Large intestine (tissue), 3 donors: ENCODE measurements at regions not wholly inside any gene's neighbourhood (a gene's known extent, or its start where the extent isn't known, plus 50 kb on each side); places are given as distances from the start of the nearest gene placed in this dataset.

Source experiments
- DNase-seq, 2 donors: peaks; one replicate each; pipeline versions ENCODE4 v3.0.0 to v3.0.0-alpha.2; 2013
- H3K27ac ChIP-seq: one replicate; pipeline ENCODE4 v1.5.1; 2013; ENCODE audit warnings: low read length
- H3K27me3 ChIP-seq: 2 replicates; pipeline ENCODE4 v1.6.1; 2013; ENCODE audit warnings: low read length; ENCODE audit not compliant: control insufficient read depth, insufficient read depth
- H3K36me3 ChIP-seq: 2 replicates; pipeline ENCODE4 v1.6.1; 2013; ENCODE audit warnings: low read length; ENCODE audit not compliant: control insufficient read depth, insufficient read depth
- H3K4me1 ChIP-seq: one replicate; pipeline ENCODE4 v1.6.1; 2013; ENCODE audit warnings: low read length; ENCODE audit not compliant: control insufficient read depth, insufficient read depth
- H3K4me3 ChIP-seq: one replicate; pipeline ENCODE4 v1.5.1; 2013; ENCODE audit warnings: low read length
- H3K9me3 ChIP-seq: one replicate; pipeline ENCODE4 v1.6.1; 2013; ENCODE audit warnings: mild to moderate bottlenecking, low read depth, low read length, moderate library complexity; ENCODE audit not compliant: control insufficient read depth
- WGBS: methylation state at CpG from one replicate; pipeline ENCODE4 v1.1.5; 2013; ENCODE audit warnings: low lambda C conversion rate; ENCODE audit not compliant: insufficient coverage; 5-methylcytosine and 5-hydroxymethylcytosine counted together

DNA sequence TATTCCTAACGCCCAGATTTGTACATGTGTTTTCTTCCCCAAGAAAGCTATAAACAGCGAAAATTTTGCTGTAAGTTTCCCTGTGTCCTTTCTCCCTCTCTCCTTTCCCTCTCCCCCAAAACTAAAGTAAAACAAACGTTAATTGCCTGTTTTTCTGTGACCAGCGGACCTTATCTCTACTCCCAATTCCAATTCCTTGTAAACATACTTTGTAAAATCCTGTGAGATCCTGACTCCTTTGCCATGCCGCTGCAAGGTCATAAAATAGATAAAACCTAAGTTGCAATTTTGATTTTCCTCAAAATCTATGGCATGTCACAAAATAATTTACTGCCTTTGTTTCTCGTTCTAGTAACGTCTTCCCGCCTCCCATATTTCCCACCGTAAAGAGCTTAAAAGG is 217.6 kb downstream of the USP6NL start:
- Histone ChIP-seq H3K4me1 (no peaks in the 10 kb centered on the region), H3K27me3 (peaks cover 11% of the 10 kb centered on the region), H3K36me3 (no peaks in the 10 kb centered on the region), H3K4me3 (no peak overlapping the region), H3K27ac (no peak overlapping the region), H3K9me3 (no peaks in the 10 kb centered on the region)
- DNase-seq: no peak
- 24% methylated on average over 7 of the region's 9 CpGs for WGBS

GRCh38 chr10:11392776-11393175 is 218.7 kb downstream of the USP6NL start:
- Histone ChIP-seq H3K27me3 (peaks cover 11% of the 10 kb centered on the region), H3K36me3 (no peaks in the 10 kb centered on the region), H3K4me1 (no peaks in the 10 kb centered on the region), H3K9me3 (no peaks in the 10 kb centered on the region), H3K4me3 (no peak overlapping the region), H3K27ac (no peak overlapping the region)
- no CpG with 5 or more reads among the region's 10 CpGs for WGBS
- no peak for DNase-seq

DNA sequence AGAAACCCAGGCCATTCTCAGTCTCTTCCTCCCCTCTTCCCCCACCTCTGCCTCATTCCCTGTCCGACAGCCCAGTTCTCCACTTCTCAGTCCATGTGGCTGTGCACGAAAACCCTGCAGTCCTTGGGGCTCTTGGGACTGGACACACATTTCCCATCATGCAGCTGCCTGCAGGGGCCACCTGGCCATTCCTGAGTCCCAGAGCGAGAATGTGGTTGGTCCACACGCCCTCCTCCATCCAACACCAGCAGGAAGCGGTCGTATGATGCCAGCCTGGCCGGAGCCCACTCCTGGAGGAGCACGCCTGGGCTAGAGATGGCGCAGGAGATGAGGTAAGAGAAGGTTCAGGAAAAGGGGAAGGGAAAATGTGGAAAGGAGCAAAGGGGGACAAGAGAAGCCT is 222.5 kb downstream of the USP6NL start:
- no peak for DNase-seq
- no peaks in the 10 kb centered on the region for H3K9me3 ChIP-seq
- H3K27ac ChIP-seq: no peak overlapping the region
- no peaks in the 10 kb centered on the region for H3K4me1 ChIP-seq
- no CpG with 5 or more reads among the region's 9 CpGs for WGBS
- H3K27me3 ChIP-seq: peaks cover 4% of the 10 kb centered on the region
- no peak overlapping the region for H3K4me3 ChIP-seq
- H3K36me3 ChIP-seq: no peaks in the 10 kb centered on the region

DNA sequence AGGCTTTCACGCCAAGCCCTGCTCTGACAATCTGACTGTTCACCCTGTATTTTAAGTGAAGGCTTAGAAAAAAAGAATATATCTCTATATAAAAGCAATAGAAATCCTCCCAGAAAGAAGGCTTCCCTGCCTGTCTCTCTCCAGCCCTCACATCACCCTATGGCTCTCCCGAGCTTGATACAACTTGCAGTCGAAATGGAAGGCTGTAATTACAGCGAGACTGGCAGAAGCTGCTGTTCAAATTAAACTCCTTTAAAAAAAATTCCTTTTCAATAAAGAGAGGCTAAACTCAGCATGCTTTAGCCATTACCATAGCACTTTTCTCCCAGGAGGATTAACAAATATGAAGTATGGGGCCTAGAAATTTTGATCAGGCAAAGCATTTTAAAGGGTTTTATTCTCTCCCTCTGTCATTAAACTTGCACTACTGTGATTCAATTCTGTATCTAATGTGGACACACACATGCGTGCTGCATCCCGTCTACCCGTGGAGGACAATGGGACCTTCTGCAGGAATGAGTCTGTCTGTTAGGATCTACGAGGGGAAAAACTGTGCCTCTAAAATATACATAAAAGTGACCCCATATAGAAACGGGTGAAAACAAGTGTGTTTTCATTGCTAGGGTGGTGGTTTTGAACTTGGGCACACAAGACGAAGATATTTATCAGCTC is 223.8 kb downstream of the USP6NL start:
- DNase-seq: no peak
- Histone ChIP-seq H3K36me3 (no peaks in the 10 kb centered on the region), H3K4me1 (no peaks in the 10 kb centered on the region), H3K27ac (no peak overlapping the region), H3K9me3 (no peaks in the 10 kb centered on the region), H3K4me3 (no peak overlapping the region), H3K27me3 (no peaks in the 10 kb centered on the region)
- no CpG with 5 or more reads among the region's 10 CpGs for WGBS

GRCh38 chr10:11387044-11387443 is 224.4 kb downstream of the USP6NL start:
- WGBS: no CpG with 5 or more reads among the region's 9 CpGs
- H3K27ac ChIP-seq: no peak overlapping the region
- H3K4me1 ChIP-seq: no peaks in the 10 kb centered on the region
- no peak overlapping the region for H3K4me3 ChIP-seq
- no peaks in the 10 kb centered on the region for H3K9me3 ChIP-seq
- no peaks in the 10 kb centered on the region for H3K27me3 ChIP-seq
- no peaks in the 10 kb centered on the region for H3K36me3 ChIP-seq
- DNase-seq: no peak
